ENCODE measurements at regions not wholly inside any gene's neighbourhood (a gene's known extent, or its start where the extent isn't known, plus 50 kb on each side); places are given as distances from the start of the nearest gene placed in this dataset.

DNA sequence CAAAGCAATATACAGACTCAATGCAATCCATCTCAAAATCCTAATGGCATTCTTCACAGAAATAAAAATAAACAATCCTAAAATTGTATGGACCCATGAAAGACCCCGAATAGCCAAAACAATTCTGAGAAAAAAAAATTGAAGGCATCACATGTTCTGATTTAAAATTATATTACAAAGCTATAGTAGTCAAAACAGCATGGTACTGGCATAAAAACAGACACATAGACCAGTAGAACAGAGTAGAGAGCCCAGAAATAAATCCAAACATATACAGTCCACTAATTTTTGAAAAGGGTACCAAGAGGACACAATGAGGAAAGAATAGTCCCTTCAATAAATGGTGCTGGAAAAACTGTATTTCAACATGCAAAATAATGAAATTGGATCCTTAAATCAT, 70.4 kb upstream of the THRB start:
- Histone ChIP-seq H3K9me3 (replicated peaks; ENCODE audit: control insufficient read depth, insufficient read depth, low read depth, low read length) (0 out of 2 replicates have a peak, but pooled peaks cover 2% of the 10 kb centered on the region), H3K79me2 (ENCODE audit: control insufficient read depth, insufficient read depth, low read length) (no peaks in the 10 kb centered on the region), H4K20me1 (replicated peaks; ENCODE audit: control insufficient read depth, insufficient read depth, low read length) (no peaks in the 10 kb centered on the region), H3K4me2 (ENCODE audit: insufficient read depth, low read length) (no peak overlapping the region), H3K4me1 (replicated peaks in 1 of 2; ENCODE audit: control insufficient read depth in 2 of 2, insufficient read depth in 2 of 2, low read length in 2 of 2) (no peaks in the 10 kb centered on the region), H3K9ac (ENCODE audit: insufficient read depth in 1 of 2, low read depth in 2 of 2, low read length in 2 of 2) (no peak overlapping the region), H3K27ac (ENCODE audit: extremely low read depth, low read depth, low read length) (no peak overlapping the region), H3K4me3 (no peak overlapping the region), H3K36me3 (ENCODE audit: control insufficient read depth, insufficient read depth, low read length) (no peaks in the 10 kb centered on the region), H3K27me3 (ENCODE audit: control insufficient read depth in 2 of 2, insufficient read depth in 2 of 2, low read length in 2 of 2) (no peaks in the 10 kb centered on the region), H2AFZ (ENCODE audit: low read depth, low read length) (no peak overlapping the region), H3K9me1 (ENCODE audit: control insufficient read depth, insufficient read depth, low read length) (no peaks in the 10 kb centered on the region)
- no TSS peak for BruUV-seq (replicated peaks)
- ChIA-PET CTCF (ENCODE audit: low intra/inter-chr PET ratio) (no interaction called here), POLR2A (no interaction called here)
- 4% methylated on average over 1 of the region's 1 CpG for WGBS (ENCODE audit: insufficient coverage, low coverage, missing lambda C conversion rate)
- TF ChIP-seq SAFB (IDR thresholded peaks at IDR 0.05; ENCODE audit: borderline replicate concordance, low read depth, low read length) (no peak), KDM1A (IDR thresholded peaks at IDR 0.05) (peak; percentile 35 to 40; a peak in 1 of 4 replicates), BCOR (IDR thresholded peaks at IDR 0.05) (peak; percentile 52; the same call in 1 of the 2 replicates), SREBF1 (IDR thresholded peaks at IDR 0.05; ENCODE audit: borderline replicate concordance, low read depth, low read length) (no peak), RBM25 (IDR thresholded peaks at IDR 0.05; ENCODE audit: low read depth, low read length, severe bottlenecking) (peak; percentile 90), TRIM28 (IDR thresholded peaks at IDR 0.05) (peak; percentile 64; the same call in 1 of the 2 replicates), CBX3 (IDR thresholded peaks at IDR 0.05; ENCODE audit: borderline replicate concordance in 1 of 2, low read length in 2 of 2) (peak in 1 of 2 experiments; percentile 21; a peak in 1 of 3 replicates)
- TF ChIP-seq, protein P1, sequence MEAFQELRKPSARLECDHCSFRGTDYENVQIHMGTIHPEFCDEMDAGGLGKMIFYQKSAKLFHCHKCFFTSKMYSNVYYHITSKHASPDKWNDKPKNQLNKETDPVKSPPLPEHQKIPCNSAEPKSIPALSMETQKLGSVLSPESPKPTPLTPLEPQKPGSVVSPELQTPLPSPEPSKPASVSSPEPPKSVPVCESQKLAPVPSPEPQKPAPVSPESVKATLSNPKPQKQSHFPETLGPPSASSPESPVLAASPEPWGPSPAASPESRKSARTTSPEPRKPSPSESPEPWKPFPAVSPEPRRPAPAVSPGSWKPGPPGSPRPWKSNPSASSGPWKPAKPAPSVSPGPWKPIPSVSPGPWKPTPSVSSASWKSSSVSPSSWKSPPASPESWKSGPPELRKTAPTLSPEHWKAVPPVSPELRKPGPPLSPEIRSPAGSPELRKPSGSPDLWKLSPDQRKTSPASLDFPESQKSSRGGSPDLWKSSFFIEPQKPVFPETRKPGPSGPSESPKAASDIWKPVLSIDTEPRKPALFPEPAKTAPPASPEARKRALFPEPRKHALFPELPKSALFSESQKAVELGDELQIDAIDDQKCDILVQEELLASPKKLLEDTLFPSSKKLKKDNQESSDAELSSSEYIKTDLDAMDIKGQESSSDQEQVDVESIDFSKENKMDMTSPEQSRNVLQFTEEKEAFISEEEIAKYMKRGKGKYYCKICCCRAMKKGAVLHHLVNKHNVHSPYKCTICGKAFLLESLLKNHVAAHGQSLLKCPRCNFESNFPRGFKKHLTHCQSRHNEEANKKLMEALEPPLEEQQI (IDR thresholded peaks at IDR 0.05): 0 out of 2 replicates have a peak, but pooled peaks have one; percentile 16
- TF ChIP-seq, protein P2, sequence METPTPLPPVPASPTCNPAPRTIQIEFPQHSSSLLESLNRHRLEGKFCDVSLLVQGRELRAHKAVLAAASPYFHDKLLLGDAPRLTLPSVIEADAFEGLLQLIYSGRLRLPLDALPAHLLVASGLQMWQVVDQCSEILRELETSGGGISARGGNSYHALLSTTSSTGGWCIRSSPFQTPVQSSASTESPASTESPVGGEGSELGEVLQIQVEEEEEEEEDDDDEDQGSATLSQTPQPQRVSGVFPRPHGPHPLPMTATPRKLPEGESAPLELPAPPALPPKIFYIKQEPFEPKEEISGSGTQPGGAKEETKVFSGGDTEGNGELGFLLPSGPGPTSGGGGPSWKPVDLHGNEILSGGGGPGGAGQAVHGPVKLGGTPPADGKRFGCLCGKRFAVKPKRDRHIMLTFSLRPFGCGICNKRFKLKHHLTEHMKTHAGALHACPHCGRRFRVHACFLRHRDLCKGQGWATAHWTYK (CRISPR knock-in tag; IDR thresholded peaks at IDR 0.05): no peak
- FAIRE-seq (no peak), ATAC-seq (no peak), DNase-seq (ENCODE audit: extremely low read depth in 1 of 4, low spot score in 3 of 4) (no peak)
- intact Hi-C loops (cut with micrococcal nuclease): no loop called here
- in situ Hi-C loops (cut with MboI): no loop called here

Data from K562 (cell line).